Type B pancreatic cell (in vitro differentiated cells): ENCODE measurements at regions not wholly inside any gene's neighbourhood (a gene's known extent, or its start where the extent isn't known, plus 50 kb on each side); places are given as distances from the start of the nearest gene placed in this dataset.

Experiments used
- DNase-seq: peaks from one replicate; pipeline ENCODE4 v3.0.0; 2021; ENCODE audit warnings: mixed read lengths; ENCODE audit not compliant: unreplicated experiment; ENCODE audit errors: extremely low spot score
- H3K27ac Mint-ChIP-seq: 2 replicates; pipeline ENCODE4 v1.8.0; 2021; ENCODE audit warnings: mild to moderate bottlenecking, mixed read lengths
- H3K27me3 Mint-ChIP-seq: 2 replicates; pipeline ENCODE4 v1.8.0; 2021; ENCODE audit warnings: mixed read lengths
- H3K36me3 Mint-ChIP-seq: 2 replicates; pipeline ENCODE4 v1.8.0; 2021; ENCODE audit warnings: mixed read lengths
- H3K4me1 Mint-ChIP-seq: one replicate; pipeline ENCODE4 v1.8.0; 2021; ENCODE audit warnings: mixed read lengths; ENCODE audit not compliant: unreplicated experiment
- H3K4me3 Mint-ChIP-seq: 2 replicates; pipeline ENCODE4 v1.8.0; 2021; ENCODE audit warnings: mild to moderate bottlenecking, mixed read lengths
- H3K9me3 Mint-ChIP-seq: 2 replicates; pipeline ENCODE4 v1.8.0; 2021; ENCODE audit warnings: mixed read lengths
- TF ChIP-seq, protein P1 (sequence below): fragments of 200-600 bp; sonication (generic); conservative IDR thresholded peaks from 2 replicates; pipeline ENCODE4 v1.5.0; 2021; ENCODE audit warnings: antibody characterized with exemption, mild to moderate bottlenecking

DNA sequence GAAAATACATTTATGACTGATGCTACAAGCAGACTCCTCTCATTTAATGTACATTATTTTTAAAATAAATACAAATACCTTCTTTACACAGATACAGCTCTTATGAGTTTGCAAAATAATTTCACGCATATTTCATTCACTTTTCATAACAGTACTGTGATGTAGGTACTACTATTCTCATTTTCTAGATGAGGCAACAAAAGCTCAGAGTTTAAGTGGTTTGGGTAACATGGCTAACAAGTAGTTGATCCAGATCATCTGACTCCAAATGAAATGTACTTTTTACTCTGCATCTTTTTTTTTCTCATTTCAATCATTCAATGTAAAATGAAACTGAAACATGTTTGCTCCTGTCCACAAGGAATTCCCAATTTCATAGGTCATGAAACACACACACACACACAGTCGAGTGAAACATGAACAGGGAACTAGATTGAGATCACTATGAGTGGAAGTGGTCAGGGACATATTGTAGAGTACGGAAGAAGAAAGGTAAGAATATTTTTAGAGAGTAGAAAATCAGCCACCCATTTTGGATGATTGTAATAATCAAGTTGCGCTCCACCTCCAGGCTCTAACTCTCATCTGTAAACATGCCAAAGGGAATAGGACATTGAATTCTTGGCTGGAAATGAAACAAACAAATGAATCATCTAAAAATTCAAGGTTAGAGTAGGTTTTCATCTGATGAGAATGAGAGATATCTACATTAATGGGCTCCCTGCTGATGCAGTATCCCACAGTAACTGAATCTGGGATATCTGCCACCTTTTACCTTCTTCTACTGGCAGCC is 92.4 kb downstream of the CLDN1 start:
- TF ChIP-seq, protein P1, sequence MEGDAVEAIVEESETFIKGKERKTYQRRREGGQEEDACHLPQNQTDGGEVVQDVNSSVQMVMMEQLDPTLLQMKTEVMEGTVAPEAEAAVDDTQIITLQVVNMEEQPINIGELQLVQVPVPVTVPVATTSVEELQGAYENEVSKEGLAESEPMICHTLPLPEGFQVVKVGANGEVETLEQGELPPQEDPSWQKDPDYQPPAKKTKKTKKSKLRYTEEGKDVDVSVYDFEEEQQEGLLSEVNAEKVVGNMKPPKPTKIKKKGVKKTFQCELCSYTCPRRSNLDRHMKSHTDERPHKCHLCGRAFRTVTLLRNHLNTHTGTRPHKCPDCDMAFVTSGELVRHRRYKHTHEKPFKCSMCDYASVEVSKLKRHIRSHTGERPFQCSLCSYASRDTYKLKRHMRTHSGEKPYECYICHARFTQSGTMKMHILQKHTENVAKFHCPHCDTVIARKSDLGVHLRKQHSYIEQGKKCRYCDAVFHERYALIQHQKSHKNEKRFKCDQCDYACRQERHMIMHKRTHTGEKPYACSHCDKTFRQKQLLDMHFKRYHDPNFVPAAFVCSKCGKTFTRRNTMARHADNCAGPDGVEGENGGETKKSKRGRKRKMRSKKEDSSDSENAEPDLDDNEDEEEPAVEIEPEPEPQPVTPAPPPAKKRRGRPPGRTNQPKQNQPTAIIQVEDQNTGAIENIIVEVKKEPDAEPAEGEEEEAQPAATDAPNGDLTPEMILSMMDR = no peak
- Mint-ChIP-seq H3K27me3 (no peaks in the 10 kb centered on the region), H3K4me3 (no peak overlapping the region), H3K4me1 (no peaks in the 10 kb centered on the region), H3K27ac (no peak overlapping the region), H3K36me3 (no peaks in the 10 kb centered on the region), H3K9me3 (no peaks in the 10 kb centered on the region)
- no peak for DNase-seq

DNA sequence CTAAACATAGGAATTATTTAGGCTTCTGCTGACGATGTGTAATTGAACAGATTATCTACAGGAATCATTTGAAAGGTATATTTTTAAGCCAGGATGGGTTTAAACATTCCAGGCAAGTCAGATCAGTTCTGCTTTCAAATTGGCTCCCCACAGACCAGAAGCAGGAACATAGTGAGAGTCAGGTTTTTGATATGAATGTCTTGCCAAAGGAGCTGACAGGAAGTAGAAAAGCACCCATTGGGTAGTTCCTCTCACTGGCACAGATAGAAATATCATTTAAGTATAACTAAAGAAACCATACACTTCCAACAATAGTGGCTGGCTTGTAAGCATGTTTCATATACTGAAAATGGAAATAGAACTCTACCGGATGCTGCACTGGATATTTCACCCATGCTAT is 95.2 kb downstream of the CLDN1 start:
- Mint-ChIP-seq H3K4me3 (no peak overlapping the region), H3K4me1 (no peaks in the 10 kb centered on the region), H3K9me3 (no peaks in the 10 kb centered on the region), H3K27ac (no peak overlapping the region), H3K36me3 (no peaks in the 10 kb centered on the region), H3K27me3 (no peaks in the 10 kb centered on the region)
- DNase-seq = no peak
- TF ChIP-seq, protein P1 = no peak

DNA sequence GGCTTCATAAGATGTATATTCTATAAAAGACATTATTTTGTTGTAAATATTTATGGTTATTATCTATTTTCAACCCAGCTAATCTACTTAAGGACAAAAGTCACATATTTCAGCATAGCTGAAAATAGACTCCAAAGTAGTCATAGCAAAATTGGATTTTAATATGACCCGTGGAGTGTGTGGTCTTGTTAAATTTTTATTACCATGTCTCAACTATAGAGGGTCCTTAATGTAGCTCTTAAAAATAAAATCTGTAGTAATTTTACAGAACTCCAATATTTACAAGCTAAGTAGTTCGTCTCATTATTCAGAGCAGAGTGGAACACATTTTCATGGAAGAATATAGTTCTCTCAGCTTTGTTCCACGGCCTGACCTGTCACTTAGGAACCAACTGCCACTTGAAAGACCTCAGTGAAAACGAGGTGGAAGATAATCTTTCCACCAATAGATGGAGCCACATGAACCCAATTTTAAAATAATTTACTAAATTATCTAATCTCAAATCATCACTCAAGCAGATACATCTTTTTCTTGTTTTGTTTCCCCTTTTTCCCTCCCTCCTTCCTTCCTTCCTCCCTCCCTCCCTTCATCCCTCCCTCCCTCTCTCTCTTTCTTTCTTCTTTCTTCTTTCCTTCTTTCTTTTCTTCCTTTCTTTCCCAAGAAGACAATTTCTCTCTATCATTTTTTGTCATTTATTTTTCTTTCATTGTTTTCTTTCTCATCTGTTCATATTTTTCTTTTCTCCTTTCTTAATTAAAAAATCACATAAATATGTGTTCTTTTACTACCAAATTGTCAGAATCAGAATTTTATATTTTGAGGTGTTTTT is 97.2 kb downstream of the CLDN1 start:
- DNase-seq = no peak
- Mint-ChIP-seq H3K27me3 (no peaks in the 10 kb centered on the region), H3K27ac (no peak overlapping the region), H3K4me3 (no peak overlapping the region), H3K9me3 (no peaks in the 10 kb centered on the region), H3K36me3 (no peaks in the 10 kb centered on the region), H3K4me1 (no peaks in the 10 kb centered on the region)
- TF ChIP-seq, protein P1 = peak; percentile 71

DNA sequence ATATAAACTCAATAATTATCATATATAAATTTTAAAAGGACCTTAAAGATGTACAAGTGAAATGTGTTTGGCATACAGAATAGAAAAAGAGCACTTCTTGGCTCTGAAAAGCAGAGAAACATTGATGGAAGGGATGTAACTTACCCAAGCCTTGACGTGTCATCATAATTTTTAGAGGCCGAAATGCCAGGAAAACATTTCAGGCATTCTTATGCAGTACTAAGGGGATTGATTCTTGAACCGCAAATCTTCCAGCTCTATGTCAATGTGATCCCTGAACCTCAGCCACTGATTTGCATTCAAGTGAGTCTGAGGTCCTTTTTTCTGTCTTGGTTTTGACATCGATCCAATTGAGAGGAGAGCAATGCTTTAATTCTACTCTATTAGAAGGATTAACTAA is 97.8 kb downstream of the CLDN1 start:
- TF ChIP-seq, protein P1 = no peak
- no peak overlapping the region for H3K4me3 Mint-ChIP-seq
- H3K9me3 Mint-ChIP-seq = no peaks in the 10 kb centered on the region
- DNase-seq = no peak
- H3K27ac Mint-ChIP-seq = no peak overlapping the region
- no peaks in the 10 kb centered on the region for H3K4me1 Mint-ChIP-seq
- peaks cover 2% of the 10 kb centered on the region for H3K27me3 Mint-ChIP-seq
- no peaks in the 10 kb centered on the region for H3K36me3 Mint-ChIP-seq

DNA sequence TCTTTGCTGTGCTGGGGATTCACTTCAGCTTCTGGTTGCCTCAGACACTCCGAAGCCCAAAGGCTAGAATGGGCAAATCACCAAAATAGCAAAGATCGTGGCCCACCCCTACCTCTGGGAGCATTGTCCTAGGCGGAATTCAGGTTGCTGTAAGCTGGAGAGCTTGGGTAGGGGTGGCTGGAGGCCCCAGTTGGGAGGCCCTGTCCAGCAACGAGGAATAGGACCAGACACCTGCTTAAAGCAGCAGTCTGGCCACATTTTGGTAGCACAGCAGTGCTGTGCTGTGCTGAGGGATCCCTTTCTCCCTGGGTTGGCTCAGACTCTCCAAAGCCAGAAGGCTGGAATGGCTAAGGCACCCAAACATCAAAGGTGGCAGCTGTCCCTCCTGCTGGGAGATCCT is 99.3 kb downstream of the CLDN1 start:
- Mint-ChIP-seq H3K27ac (no peak overlapping the region), H3K36me3 (no peaks in the 10 kb centered on the region), H3K4me1 (no peaks in the 10 kb centered on the region), H3K27me3 (peaks cover 4% of the 10 kb centered on the region), H3K9me3 (no peaks in the 10 kb centered on the region), H3K4me3 (no peak overlapping the region)
- TF ChIP-seq, protein P1 = no peak
- DNase-seq = no peak
